ENCODE measurements at regions not wholly inside any gene's neighbourhood (a gene's known extent, or its start where the extent isn't known, plus 50 kb on each side); places are given as distances from the start of the nearest gene placed in this dataset.

DNA sequence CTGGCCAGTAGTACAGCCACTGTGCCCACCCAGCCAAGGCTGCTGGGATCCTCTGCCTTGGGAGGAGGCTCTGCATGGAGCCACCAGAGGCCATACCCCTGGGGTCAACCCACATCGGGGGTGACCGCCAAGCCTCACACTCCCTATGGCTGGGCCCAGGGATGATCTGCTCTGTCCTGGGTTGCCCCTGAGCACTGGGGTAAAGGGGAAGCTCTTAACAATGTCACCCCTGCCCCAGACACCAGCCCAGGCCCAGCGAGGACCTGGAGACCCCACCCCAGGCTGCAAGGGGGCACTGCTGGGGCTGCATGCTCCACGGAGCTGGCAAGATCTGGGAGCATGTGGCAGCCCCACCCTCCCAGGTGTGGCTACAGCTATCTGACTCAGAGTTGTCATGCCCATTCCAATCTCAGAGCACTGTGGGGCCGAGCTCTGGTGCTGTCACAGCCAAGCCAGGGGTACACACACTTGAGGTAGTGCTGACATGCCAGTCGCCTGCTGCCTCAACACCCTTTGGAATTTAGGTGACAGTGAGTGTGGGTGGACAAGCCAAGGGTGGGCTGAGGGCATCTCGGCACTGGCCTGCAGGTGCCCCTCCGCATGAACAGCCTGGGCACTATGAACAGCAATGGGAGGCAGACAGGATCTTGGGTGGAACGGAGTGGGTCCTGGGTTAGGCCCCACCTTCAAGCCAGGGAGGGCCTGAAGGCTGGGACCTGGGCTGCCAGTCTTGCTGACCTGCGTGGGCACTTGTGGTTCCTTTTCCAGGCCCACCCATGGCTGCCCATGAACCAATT is 427.7 kb downstream of the LRRIQ3 start:
- H4K8ac ChIP-seq (ENCODE audit: low read depth, low read length): no peak overlapping the region
- no peak overlapping the region for H3K56ac ChIP-seq (ENCODE audit: low read length)
- no peak overlapping the region for H2BK120ac ChIP-seq (ENCODE audit: low read depth, low read length)
- no peak overlapping the region for H3K18ac ChIP-seq (ENCODE audit: low read length)
- no peak for DNase-seq
- H3K79me1 ChIP-seq (ENCODE audit: low read length): no peaks in the 10 kb centered on the region
- H3K4me2 ChIP-seq (ENCODE audit: low read length): no peak overlapping the region
- no peak overlapping the region for H3K27ac ChIP-seq (ENCODE audit: low read depth, low read length)
- no peaks in the 10 kb centered on the region for H3K79me2 ChIP-seq (ENCODE audit: control insufficient read depth, insufficient read depth, low read length)
- H3K4me1 ChIP-seq (ENCODE audit: control insufficient read depth, low read depth, low read length): no peaks in the 10 kb centered on the region
- H2BK5ac ChIP-seq (ENCODE audit: low read length): no peak overlapping the region
- H2BK15ac ChIP-seq (replicated peaks; ENCODE audit: low read depth): no peak overlapping the region
- no peaks in the 10 kb centered on the region for H3K36me3 ChIP-seq (ENCODE audit: control insufficient read depth, insufficient read depth, low read length)
- no peak overlapping the region for H3K4ac ChIP-seq (ENCODE audit: low read depth, low read length)
- H3K4me3 ChIP-seq (ENCODE audit: low read length): no peak overlapping the region
- H4K5ac ChIP-seq (ENCODE audit: low read length): no peak overlapping the region
- no peaks in the 10 kb centered on the region for H3K27me3 ChIP-seq (ENCODE audit: insufficient read depth, low read length, poor library complexity)
- no peak overlapping the region for H3K9ac ChIP-seq (ENCODE audit: low read length)
- no peak overlapping the region for H2AK5ac ChIP-seq (ENCODE audit: low read length)
- no peak overlapping the region for H3K23ac ChIP-seq (ENCODE audit: low read length)
- WGBS (ENCODE audit: extremely low coverage, insufficient coverage, low lambda C conversion rate): no CpG with 5 or more reads among the region's 10 CpGs

DNA sequence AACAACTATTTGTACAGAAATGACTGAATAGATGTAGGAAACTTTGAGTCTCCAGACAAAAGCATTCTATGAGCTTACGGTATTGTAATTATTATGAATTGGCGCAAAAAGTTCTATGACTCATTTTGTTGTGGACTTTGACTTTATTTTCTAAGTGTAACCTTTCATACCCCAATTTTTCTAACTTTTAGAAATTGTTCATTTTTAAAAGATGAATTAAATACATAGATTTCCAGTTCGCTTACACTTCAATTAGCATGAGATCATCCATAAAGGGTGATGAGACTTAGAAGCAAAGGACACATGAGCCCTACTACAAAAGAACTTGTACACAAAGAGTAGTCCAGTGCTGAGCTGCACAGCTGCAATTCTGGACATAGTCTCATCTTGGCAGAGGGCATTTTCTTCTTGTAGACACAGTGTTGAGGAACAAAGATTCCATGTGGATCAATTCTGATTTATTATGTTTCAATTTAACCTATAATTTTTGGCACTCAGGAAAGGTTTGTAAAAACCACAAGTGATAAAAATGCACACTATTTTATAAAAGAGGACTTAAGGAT is 431.1 kb downstream of the LRRIQ3 start:
- H3K23ac ChIP-seq (ENCODE audit: low read length): no peak overlapping the region
- H3K36me3 ChIP-seq (ENCODE audit: control insufficient read depth, insufficient read depth, low read length): no peaks in the 10 kb centered on the region
- no peak overlapping the region for H3K56ac ChIP-seq (ENCODE audit: low read length)
- no peak overlapping the region for H3K4me3 ChIP-seq (ENCODE audit: low read length)
- H3K4me1 ChIP-seq (ENCODE audit: control insufficient read depth, low read depth, low read length): no peaks in the 10 kb centered on the region
- no peaks in the 10 kb centered on the region for H3K79me2 ChIP-seq (ENCODE audit: control insufficient read depth, insufficient read depth, low read length)
- no peak for DNase-seq
- H3K18ac ChIP-seq (ENCODE audit: low read length): no peak overlapping the region
- no peak overlapping the region for H3K27ac ChIP-seq (ENCODE audit: low read depth, low read length)
- H3K27me3 ChIP-seq (ENCODE audit: insufficient read depth, low read length, poor library complexity): no peaks in the 10 kb centered on the region
- H4K8ac ChIP-seq (ENCODE audit: low read depth, low read length): no peak overlapping the region
- H3K4ac ChIP-seq (ENCODE audit: low read depth, low read length): no peak overlapping the region
- H2AK5ac ChIP-seq (ENCODE audit: low read length): no peak overlapping the region
- no peak overlapping the region for H2BK120ac ChIP-seq (ENCODE audit: low read depth, low read length)
- H3K4me2 ChIP-seq (ENCODE audit: low read length): no peak overlapping the region
- WGBS (ENCODE audit: extremely low coverage, insufficient coverage, low lambda C conversion rate): no CpG with 5 or more reads among the region's 3 CpGs
- H2BK15ac ChIP-seq (replicated peaks; ENCODE audit: low read depth): no peak overlapping the region
- H2BK5ac ChIP-seq (ENCODE audit: low read length): no peak overlapping the region
- no peak overlapping the region for H3K9ac ChIP-seq (ENCODE audit: low read length)
- H4K5ac ChIP-seq (ENCODE audit: low read length): no peak overlapping the region
- no peaks in the 10 kb centered on the region for H3K79me1 ChIP-seq (ENCODE audit: low read length)

DNA sequence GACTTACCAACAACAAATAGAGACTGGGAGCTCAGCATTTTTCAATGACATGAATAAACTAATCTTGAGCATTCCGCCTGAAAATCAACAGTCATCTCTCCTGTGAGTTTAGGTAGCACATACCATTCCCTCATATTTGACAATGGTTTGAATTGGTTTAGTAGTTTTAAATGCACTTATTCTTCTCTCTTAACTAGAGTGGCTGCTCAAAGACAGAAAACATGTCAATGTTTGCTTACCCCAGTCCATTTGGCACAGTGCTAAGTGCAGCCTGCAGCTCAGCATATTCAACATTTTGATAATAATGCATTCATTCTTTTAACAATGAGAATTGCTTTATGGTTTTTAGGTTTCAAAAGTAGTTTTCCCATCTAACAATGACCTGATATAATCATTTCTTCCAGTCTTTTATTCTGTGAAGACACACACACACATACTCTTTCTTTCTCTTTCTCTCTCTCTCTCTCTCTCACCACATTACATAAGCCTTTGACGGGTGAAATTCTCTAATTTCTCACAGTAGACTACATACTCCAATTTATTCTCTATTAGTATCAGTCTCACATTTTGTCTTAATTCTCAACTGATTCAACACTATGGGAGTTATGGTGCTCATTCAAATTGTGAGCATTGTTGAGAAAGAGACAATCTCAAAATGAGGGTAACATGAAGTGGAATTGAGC is 432.3 kb downstream of the LRRIQ3 start:
- Histone ChIP-seq H3K9ac (ENCODE audit: low read length) (no peak overlapping the region), H3K23ac (ENCODE audit: low read length) (no peak overlapping the region), H3K79me2 (ENCODE audit: control insufficient read depth, insufficient read depth, low read length) (no peaks in the 10 kb centered on the region), H3K27ac (ENCODE audit: low read depth, low read length) (no peak overlapping the region), H2BK120ac (ENCODE audit: low read depth, low read length) (no peak overlapping the region), H4K8ac (ENCODE audit: low read depth, low read length) (no peak overlapping the region), H3K4me1 (ENCODE audit: control insufficient read depth, low read depth, low read length) (no peaks in the 10 kb centered on the region), H3K18ac (ENCODE audit: low read length) (no peak overlapping the region), H4K5ac (ENCODE audit: low read length) (no peak overlapping the region), H3K27me3 (ENCODE audit: insufficient read depth, low read length, poor library complexity) (no peaks in the 10 kb centered on the region), H2BK5ac (ENCODE audit: low read length) (no peak overlapping the region), H3K4me2 (ENCODE audit: low read length) (no peak overlapping the region), H3K4ac (ENCODE audit: low read depth, low read length) (no peak overlapping the region), H3K79me1 (ENCODE audit: low read length) (no peaks in the 10 kb centered on the region), H3K4me3 (ENCODE audit: low read length) (no peak overlapping the region), H2AK5ac (ENCODE audit: low read length) (no peak overlapping the region), H2BK15ac (replicated peaks; ENCODE audit: low read depth) (no peak overlapping the region), H3K36me3 (ENCODE audit: control insufficient read depth, insufficient read depth, low read length) (no peaks in the 10 kb centered on the region), H3K56ac (ENCODE audit: low read length) (no peak overlapping the region)
- DNase-seq: no peak
- no CpG with 5 or more reads among the region's 2 CpGs for WGBS (ENCODE audit: extremely low coverage, insufficient coverage, low lambda C conversion rate)

DNA sequence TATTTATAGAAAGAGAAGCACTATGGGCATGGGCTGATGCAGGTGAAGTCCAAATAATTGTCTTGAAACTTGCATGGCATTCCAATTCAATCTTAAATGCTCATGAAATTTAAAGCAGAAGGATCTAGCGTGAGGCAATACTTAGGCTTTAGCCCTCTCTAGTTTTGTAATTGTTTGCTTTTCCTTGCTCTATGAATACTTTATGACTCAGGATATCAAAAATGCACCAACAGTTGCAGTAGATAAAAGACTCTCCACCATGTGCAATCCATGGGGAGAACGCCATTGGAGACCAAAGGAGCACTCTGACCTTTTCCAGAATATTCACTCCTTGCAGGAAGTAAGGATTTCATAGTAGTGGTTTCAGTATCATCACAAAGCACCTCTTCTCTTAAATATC is 436.4 kb downstream of the LRRIQ3 start:
- Histone ChIP-seq H4K5ac (ENCODE audit: low read length) (no peak overlapping the region), H2BK15ac (replicated peaks; ENCODE audit: low read depth) (no peak overlapping the region), H3K79me1 (ENCODE audit: low read length) (no peaks in the 10 kb centered on the region), H3K56ac (ENCODE audit: low read length) (no peak overlapping the region), H3K9ac (ENCODE audit: low read length) (no peak overlapping the region), H2AK5ac (ENCODE audit: low read length) (no peak overlapping the region), H3K27ac (ENCODE audit: low read depth, low read length) (no peak overlapping the region), H3K36me3 (ENCODE audit: control insufficient read depth, insufficient read depth, low read length) (no peaks in the 10 kb centered on the region), H3K79me2 (ENCODE audit: control insufficient read depth, insufficient read depth, low read length) (no peaks in the 10 kb centered on the region), H3K4me2 (ENCODE audit: low read length) (no peak overlapping the region), H3K4ac (ENCODE audit: low read depth, low read length) (no peak overlapping the region), H3K23ac (ENCODE audit: low read length) (no peak overlapping the region), H3K18ac (ENCODE audit: low read length) (no peak overlapping the region), H2BK120ac (ENCODE audit: low read depth, low read length) (no peak overlapping the region), H2BK5ac (ENCODE audit: low read length) (no peak overlapping the region), H3K4me1 (ENCODE audit: control insufficient read depth, low read depth, low read length) (no peaks in the 10 kb centered on the region), H4K8ac (ENCODE audit: low read depth, low read length) (no peak overlapping the region), H3K4me3 (ENCODE audit: low read length) (no peak overlapping the region), H3K27me3 (ENCODE audit: insufficient read depth, low read length, poor library complexity) (no peaks in the 10 kb centered on the region)
- no peak for DNase-seq
- WGBS (ENCODE audit: extremely low coverage, insufficient coverage, low lambda C conversion rate): no CpG with 5 or more reads among the region's 2 CpGs

DNA sequence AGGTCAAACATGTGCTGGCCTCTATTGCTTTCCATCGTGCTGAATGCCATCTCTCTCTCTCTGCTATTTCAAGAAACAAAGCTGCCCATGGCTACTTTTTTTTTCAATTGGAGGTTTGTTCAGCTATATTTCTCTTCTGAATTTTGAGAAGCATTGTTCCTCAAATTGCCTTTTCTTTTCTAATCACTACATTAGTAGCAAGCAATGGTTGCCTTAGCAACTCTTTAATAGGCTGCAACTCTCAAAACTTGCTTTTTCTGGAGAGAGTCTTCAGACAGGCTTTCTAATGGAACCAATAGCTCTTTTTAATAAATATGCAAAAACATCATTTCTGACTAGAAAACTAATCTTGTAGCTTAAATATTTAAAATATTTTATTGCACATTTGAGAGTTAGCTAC is 439.0 kb downstream of the LRRIQ3 start:
- Histone ChIP-seq H3K23ac (ENCODE audit: low read length) (no peak overlapping the region), H4K8ac (ENCODE audit: low read depth, low read length) (no peak overlapping the region), H3K79me2 (ENCODE audit: control insufficient read depth, insufficient read depth, low read length) (no peaks in the 10 kb centered on the region), H3K4me1 (ENCODE audit: control insufficient read depth, low read depth, low read length) (no peaks in the 10 kb centered on the region), H3K56ac (ENCODE audit: low read length) (no peak overlapping the region), H3K27ac (ENCODE audit: low read depth, low read length) (no peak overlapping the region), H3K4me2 (ENCODE audit: low read length) (no peak overlapping the region), H3K18ac (ENCODE audit: low read length) (no peak overlapping the region), H3K36me3 (ENCODE audit: control insufficient read depth, insufficient read depth, low read length) (no peaks in the 10 kb centered on the region), H2AK5ac (ENCODE audit: low read length) (no peak overlapping the region), H3K9ac (ENCODE audit: low read length) (no peak overlapping the region), H3K79me1 (ENCODE audit: low read length) (no peaks in the 10 kb centered on the region), H4K5ac (ENCODE audit: low read length) (no peak overlapping the region), H3K4ac (ENCODE audit: low read depth, low read length) (no peak overlapping the region), H3K27me3 (ENCODE audit: insufficient read depth, low read length, poor library complexity) (no peaks in the 10 kb centered on the region), H2BK5ac (ENCODE audit: low read length) (no peak overlapping the region), H2BK15ac (replicated peaks; ENCODE audit: low read depth) (no peak overlapping the region), H3K4me3 (ENCODE audit: low read length) (no peak overlapping the region), H2BK120ac (ENCODE audit: low read depth, low read length) (no peak overlapping the region)
- no CpG with 5 or more reads among the region's 1 CpG for WGBS (ENCODE audit: extremely low coverage, insufficient coverage, low lambda C conversion rate)
- DNase-seq: no peak

Measured in mesendoderm (in vitro differentiated cells).